ENCODE measurements at regions not wholly inside any gene's neighbourhood (a gene's known extent, or its start where the extent isn't known, plus 50 kb on each side); places are given as distances from the start of the nearest gene placed in this dataset.

DNA sequence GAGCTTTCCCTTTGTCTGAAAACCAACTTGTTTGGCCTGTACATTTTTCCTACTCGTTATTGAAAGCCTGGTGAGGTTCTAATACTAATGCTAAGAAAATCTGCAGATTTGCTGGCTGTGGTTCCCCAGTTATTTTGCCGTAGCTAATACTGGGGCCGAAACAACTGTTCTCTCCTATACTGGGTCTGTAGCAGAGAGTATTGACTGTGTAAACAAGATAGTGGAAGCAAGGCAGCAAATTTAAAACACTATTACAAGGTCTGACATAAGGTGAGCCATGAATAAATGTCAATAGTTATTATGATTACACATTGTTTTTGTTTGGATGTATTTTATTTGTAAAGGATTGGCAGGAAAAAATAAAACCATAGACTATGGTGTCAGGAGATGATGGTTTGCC lies 1244.0 kb downstream of the AACS start:
- Histone ChIP-seq H3K9me3 (ENCODE audit: severe bottlenecking) (no peaks in the 10 kb centered on the region), H3K36me3 (no peaks in the 10 kb centered on the region), H3K27me3 (ENCODE audit: insufficient read depth, low read depth, severe bottlenecking) (peaks cover 19% of the 10 kb centered on the region), H3K4me3 (ENCODE audit: low read depth, low read length) (no peak overlapping the region), H3K27ac (no peak overlapping the region)
- TF ChIP-seq, protein P1, sequence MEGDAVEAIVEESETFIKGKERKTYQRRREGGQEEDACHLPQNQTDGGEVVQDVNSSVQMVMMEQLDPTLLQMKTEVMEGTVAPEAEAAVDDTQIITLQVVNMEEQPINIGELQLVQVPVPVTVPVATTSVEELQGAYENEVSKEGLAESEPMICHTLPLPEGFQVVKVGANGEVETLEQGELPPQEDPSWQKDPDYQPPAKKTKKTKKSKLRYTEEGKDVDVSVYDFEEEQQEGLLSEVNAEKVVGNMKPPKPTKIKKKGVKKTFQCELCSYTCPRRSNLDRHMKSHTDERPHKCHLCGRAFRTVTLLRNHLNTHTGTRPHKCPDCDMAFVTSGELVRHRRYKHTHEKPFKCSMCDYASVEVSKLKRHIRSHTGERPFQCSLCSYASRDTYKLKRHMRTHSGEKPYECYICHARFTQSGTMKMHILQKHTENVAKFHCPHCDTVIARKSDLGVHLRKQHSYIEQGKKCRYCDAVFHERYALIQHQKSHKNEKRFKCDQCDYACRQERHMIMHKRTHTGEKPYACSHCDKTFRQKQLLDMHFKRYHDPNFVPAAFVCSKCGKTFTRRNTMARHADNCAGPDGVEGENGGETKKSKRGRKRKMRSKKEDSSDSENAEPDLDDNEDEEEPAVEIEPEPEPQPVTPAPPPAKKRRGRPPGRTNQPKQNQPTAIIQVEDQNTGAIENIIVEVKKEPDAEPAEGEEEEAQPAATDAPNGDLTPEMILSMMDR (IDR thresholded peaks at IDR 0.05; ENCODE audit: low read depth, low read length) = no peak
- DNase-seq = no peak

GRCh38 chr12:126312457-126312856 lies 1247.2 kb downstream of the AACS start:
- no peak for DNase-seq
- Histone ChIP-seq H3K27ac (no peak overlapping the region), H3K27me3 (ENCODE audit: insufficient read depth, low read depth, severe bottlenecking) (peaks cover 13% of the 10 kb centered on the region), H3K36me3 (no peaks in the 10 kb centered on the region), H3K4me3 (ENCODE audit: low read depth, low read length) (no peak overlapping the region), H3K9me3 (ENCODE audit: severe bottlenecking) (no peaks in the 10 kb centered on the region)
- TF ChIP-seq, protein P1 (IDR thresholded peaks at IDR 0.05; ENCODE audit: low read depth, low read length) = no peak

- no peak for DNase-seq
- Histone ChIP-seq H3K4me3 (ENCODE audit: low read depth, low read length) (no peak overlapping the region), H3K36me3 (no peaks in the 10 kb centered on the region), H3K27me3 (ENCODE audit: insufficient read depth, low read depth, severe bottlenecking) (peaks cover 7% of the 10 kb centered on the region), H3K27ac (no peak overlapping the region), H3K9me3 (ENCODE audit: severe bottlenecking) (no peaks in the 10 kb centered on the region)
- TF ChIP-seq, protein P1 (IDR thresholded peaks at IDR 0.05; ENCODE audit: low read depth, low read length) = no peak
Measured at GRCh38 chr12:126316411-126316810, 1251.2 kb downstream of the AACS start.

GRCh38 chr12:126337556-126338441 lies 1272.6 kb downstream of the AACS start:
- Histone ChIP-seq H3K27ac (no peak overlapping the region), H3K27me3 (ENCODE audit: insufficient read depth, low read depth, severe bottlenecking) (peaks cover 22% of the 10 kb centered on the region), H3K4me3 (ENCODE audit: low read depth, low read length) (no peak overlapping the region), H3K36me3 (no peaks in the 10 kb centered on the region), H3K9me3 (ENCODE audit: severe bottlenecking) (no peaks in the 10 kb centered on the region)
- TF ChIP-seq, protein P1 (IDR thresholded peaks at IDR 0.05; ENCODE audit: low read depth, low read length) = no peak
- DNase-seq = no peak

DNA sequence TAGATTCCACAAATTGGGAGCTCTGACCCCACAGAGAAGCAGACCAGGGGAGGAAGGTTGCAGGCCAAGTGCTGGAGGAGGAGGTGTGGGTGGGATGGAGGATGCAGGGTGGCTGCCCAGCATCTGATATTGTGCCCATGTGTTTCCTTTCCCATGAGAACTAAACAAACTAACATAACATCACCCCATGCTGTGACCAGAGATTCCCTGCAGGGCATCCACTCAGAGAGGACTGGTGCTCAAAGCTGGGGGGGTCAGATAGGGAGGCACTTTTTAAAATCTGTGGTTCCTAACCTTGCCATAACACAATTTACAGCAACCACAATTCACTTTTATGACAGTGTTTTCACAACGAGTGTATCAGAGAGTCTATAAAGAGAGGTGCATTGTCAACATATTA lies 1277.6 kb downstream of the AACS start:
- DNase-seq = no peak
- H3K27ac ChIP-seq = no peak overlapping the region
- no peaks in the 10 kb centered on the region for H3K9me3 ChIP-seq (ENCODE audit: severe bottlenecking)
- TF ChIP-seq, protein P1 (IDR thresholded peaks at IDR 0.05; ENCODE audit: low read depth, low read length) = no peak
- H3K27me3 ChIP-seq (ENCODE audit: insufficient read depth, low read depth, severe bottlenecking) = peaks cover 25% of the 10 kb centered on the region
- H3K36me3 ChIP-seq = no peaks in the 10 kb centered on the region
- no peak overlapping the region for H3K4me3 ChIP-seq (ENCODE audit: low read depth, low read length)
